Erythroblast (primary cell): ENCODE measurements at regions not wholly inside any gene's neighbourhood (a gene's known extent, or its start where the extent isn't known, plus 50 kb on each side); places are given as distances from the start of the nearest gene placed in this dataset.

Experiments used
- GATA1 ChIP-seq: IDR thresholded peaks from 2 replicates; pipeline ENCODE4 v1.6.1; 2011; ENCODE audit warnings: low read depth, mild to moderate bottlenecking, control low read depth, low read length, moderate library complexity
- POLR2A ChIP-seq: IDR thresholded peaks from 2 replicates; pipeline ENCODE4 v1.6.1; 2011; ENCODE audit warnings: mild to moderate bottlenecking, low read length

GRCh38 chr5:143870871-143871632 lies 59.1 kb downstream of the HMHB1 start:
- no peak for TF ChIP-seq POLR2A
- no peak for TF ChIP-seq GATA1
